ENCODE measurements at regions not wholly inside any gene's neighbourhood (a gene's known extent, or its start where the extent isn't known, plus 50 kb on each side); places are given as distances from the start of the nearest gene placed in this dataset.

GRCh38 chr11:43223026-43223425 is 88.8 kb upstream of the API5 start:
- Histone ChIP-seq H3K9me3 (replicated peaks) (no peaks in the 10 kb centered on the region), H3K27me3 (no peaks in the 10 kb centered on the region; the same call in 1 of the 2 replicates), H3K27ac (no peak overlapping the region), H3K36me3 (no peaks in the 10 kb centered on the region), H3K4me1 (no peaks in the 10 kb centered on the region), H3K4me3 (no peak overlapping the region)
- no peak for DNase-seq

DNA sequence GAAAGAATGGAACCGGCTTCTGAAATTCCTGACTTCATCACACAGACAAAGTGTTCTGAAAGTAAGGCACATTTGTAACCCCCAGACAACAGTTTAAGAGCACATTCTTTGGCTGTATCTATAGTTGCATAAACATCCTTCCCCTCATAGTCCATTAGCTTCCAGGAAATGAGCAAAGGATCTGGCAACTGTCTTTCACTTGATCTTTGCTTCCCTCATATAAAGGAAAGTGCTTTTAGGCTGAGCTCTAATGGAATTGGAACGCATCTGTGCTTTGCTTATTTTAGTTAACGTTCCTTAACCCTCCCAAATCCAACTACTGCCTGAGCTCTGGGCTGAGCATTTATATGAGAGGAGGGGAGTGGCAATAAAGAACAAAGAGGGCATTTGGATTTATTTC is 76.9 kb upstream of the API5 start:
- Histone ChIP-seq H3K4me3 (no peak overlapping the region), H3K36me3 (no peaks in the 10 kb centered on the region), H3K27ac (no peak overlapping the region), H3K4me1 (no peaks in the 10 kb centered on the region), H3K27me3 (no peaks in the 10 kb centered on the region), H3K9me3 (replicated peaks) (no peaks in the 10 kb centered on the region)
- no peak for DNase-seq

DNA sequence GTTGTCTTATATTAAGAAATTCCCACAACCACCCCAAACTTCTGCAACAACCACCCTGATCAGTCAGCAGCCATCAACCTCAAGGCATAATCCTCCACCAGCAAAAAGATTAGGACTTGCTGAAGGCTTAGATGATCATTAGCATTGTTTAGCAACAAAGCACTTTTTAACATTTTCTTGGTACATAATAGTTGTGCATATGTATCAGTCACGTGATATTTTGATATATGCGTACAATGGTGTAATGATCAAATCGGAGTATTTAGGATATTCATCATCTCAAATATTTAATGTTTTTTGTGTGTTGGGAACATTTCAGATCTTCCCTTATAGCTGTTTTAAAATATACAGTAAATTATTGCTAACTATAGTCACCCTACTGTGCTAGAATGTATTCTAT is 73.5 kb upstream of the API5 start:
- DNase-seq: no peak
- H3K36me3 ChIP-seq: no peaks in the 10 kb centered on the region
- H3K9me3 ChIP-seq (replicated peaks): no peaks in the 10 kb centered on the region
- H3K27me3 ChIP-seq: no peaks in the 10 kb centered on the region
- H3K27ac ChIP-seq: no peak overlapping the region
- H3K4me3 ChIP-seq: no peak overlapping the region
- H3K4me1 ChIP-seq: no peaks in the 10 kb centered on the region

DNA sequence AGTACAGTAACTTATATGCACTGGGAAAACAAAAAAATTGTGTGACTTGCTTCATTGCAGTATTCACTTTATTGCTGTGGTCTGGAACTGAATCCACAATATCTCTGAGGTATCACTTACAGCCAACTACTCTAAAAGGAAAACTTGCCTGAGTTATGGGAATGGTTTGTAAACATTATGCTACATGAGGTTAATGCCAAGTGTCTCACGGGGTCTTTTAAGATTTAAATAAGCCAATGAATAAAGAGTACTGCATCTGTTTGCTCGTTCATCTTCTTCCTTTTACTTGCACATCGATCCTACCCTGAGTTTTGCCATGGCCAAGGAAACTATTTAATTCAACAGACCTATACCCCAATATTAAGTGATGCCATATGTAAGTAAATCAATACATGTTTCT is 72.0 kb upstream of the API5 start:
- Histone ChIP-seq H3K4me3 (no peak overlapping the region), H3K27me3 (no peaks in the 10 kb centered on the region), H3K4me1 (no peaks in the 10 kb centered on the region), H3K36me3 (no peaks in the 10 kb centered on the region), H3K27ac (no peak overlapping the region), H3K9me3 (replicated peaks) (no peaks in the 10 kb centered on the region)
- no peak for DNase-seq

DNA sequence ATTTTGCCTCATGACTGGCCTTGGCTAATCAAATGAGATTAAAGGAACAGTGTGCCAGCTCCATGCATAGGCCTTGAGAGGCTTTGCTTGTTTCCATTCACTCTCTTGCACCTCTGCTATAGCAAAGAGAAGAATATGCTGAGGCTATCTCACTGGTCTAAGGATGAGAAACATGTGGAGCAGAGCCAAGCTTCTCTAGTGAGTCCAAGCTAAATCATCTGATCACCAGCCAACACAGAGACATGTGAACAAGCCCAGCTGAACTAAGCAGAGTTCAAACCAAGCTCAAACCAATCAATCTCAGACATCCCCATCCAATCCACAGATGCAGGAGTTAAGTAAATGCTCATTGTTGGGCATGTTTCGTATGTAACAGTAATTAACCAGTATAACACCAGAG is 69.4 kb upstream of the API5 start:
- H3K9me3 ChIP-seq (replicated peaks): no peaks in the 10 kb centered on the region
- no peak overlapping the region for H3K27ac ChIP-seq
- H3K4me1 ChIP-seq: no peaks in the 10 kb centered on the region
- H3K4me3 ChIP-seq: no peak overlapping the region
- 0 out of 2 replicates have a peak, but pooled peaks cover 5% of the 10 kb centered on the region for H3K27me3 ChIP-seq
- no peak for DNase-seq
- H3K36me3 ChIP-seq: no peaks in the 10 kb centered on the region

DNA sequence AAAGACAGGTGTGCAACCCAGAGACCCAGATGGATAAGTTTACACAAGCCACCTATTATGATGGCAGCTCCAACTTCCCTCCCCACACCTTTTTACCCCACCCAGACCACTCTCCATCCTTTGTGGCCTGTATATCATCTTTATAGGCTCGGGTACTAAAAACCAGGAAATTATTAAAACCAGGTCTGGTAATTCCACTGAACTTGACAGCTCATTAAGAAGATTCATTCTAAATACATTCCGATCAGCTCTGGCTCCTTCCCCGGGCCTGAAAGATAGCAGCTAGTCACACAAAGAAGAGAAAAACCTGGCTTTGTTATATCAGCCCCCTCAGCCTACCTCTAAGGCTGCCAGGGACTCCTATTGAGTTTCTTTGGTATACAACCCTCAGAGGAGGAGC is 67.9 kb upstream of the API5 start:
- Histone ChIP-seq H3K4me3 (no peak overlapping the region), H3K36me3 (no peaks in the 10 kb centered on the region), H3K9me3 (replicated peaks) (no peaks in the 10 kb centered on the region), H3K27ac (no peak overlapping the region), H3K4me1 (no peaks in the 10 kb centered on the region), H3K27me3 (0 out of 2 replicates have a peak, but pooled peaks cover 5% of the 10 kb centered on the region)
- DNase-seq: no peak

- no peak overlapping the region for H3K4me3 ChIP-seq
- DNase-seq: no peak
Measured at GRCh38 chr11:43245466-43245865, 66.3 kb upstream of the API5 start.

DNA sequence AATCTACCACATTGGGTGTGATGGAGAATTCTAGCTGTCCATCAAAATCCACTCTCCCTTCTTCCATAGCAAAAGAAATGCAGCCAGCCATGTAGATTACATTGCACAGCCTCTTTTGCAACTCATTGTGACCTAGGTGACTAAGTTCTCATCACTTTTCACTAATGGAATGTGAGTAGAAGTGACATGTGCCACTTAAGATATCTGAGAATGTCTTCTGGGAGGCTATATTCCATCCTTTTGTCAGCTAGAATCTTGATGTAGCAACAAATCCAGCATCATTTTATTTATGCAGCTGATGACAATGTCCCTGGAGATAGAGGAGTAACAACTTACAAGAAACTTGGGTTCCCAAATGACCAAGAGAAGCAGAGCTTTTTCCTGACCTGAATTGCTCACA is 61.5 kb upstream of the API5 start:
- H3K27ac ChIP-seq: no peak overlapping the region
- no peak overlapping the region for H3K4me3 ChIP-seq
- H3K36me3 ChIP-seq: no peaks in the 10 kb centered on the region
- H3K27me3 ChIP-seq: 0 out of 2 replicates have a peak, but pooled peaks cover 5% of the 10 kb centered on the region
- no peaks in the 10 kb centered on the region for H3K9me3 ChIP-seq (replicated peaks)
- no peak for DNase-seq
- H3K4me1 ChIP-seq: no peaks in the 10 kb centered on the region

More at GRCh38 chr11:43245466-43245865, 66.3 kb upstream of the API5 start:
- no peaks in the 10 kb centered on the region for H3K9me3 ChIP-seq (replicated peaks)
- H3K27ac ChIP-seq: no peak overlapping the region
- H3K36me3 ChIP-seq: no peaks in the 10 kb centered on the region
- H3K27me3 ChIP-seq: 0 out of 2 replicates have a peak, but pooled peaks cover 5% of the 10 kb centered on the region
- H3K4me1 ChIP-seq: no peaks in the 10 kb centered on the region

DNA sequence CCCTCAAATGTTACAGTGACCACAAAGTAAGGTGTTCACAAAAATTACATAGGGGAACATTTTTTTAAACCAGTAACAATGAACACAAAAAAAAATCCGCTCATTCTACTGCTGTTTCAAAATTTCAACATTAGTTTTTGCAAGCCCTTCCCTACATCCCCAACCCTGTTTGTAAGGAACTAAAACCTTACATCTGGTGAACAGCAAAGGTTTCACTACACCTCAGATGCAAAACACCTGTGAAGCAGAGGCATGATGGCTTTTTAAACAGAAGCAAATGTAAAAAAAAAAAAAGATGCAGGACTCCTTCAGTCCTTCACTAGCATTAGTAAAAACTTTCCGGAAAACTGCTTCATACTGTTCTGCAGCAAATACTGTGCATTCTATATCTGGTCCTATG is 50.0 kb upstream of the API5 start:
- no peaks in the 10 kb centered on the region; the same call in 1 of the 2 replicates for H3K9me3 ChIP-seq (replicated peaks)
- H3K27me3 ChIP-seq: peaks cover 6% of the 10 kb centered on the region; the same call in 1 of the 2 replicates

More for the DNA sequence above, 50.0 kb upstream of the API5 start:
- DNase-seq: no peak
- H3K27ac ChIP-seq: no peak overlapping the region
- H3K36me3 ChIP-seq: no peaks in the 10 kb centered on the region
- no peaks in the 10 kb centered on the region for H3K4me1 ChIP-seq
- H3K4me3 ChIP-seq: no peak overlapping the region
